Osteoblast (primary cell): ENCODE measurements at regions not wholly inside any gene's neighbourhood (a gene's known extent, or its start where the extent isn't known, plus 50 kb on each side); places are given as distances from the start of the nearest gene placed in this dataset.

Experiments
- DNase-seq: peaks from one replicate; pipeline ENCODE4 v3.0.0; 2011; ENCODE audit warnings: low spot score, mixed read lengths; ENCODE audit not compliant: insufficient read length; ENCODE audit errors: missing footprints
- H2AFZ ChIP-seq: 2 replicates; pipeline ENCODE4 v1.6.0; 2011; ENCODE audit warnings: mild to moderate bottlenecking, low read length
- H3K27ac ChIP-seq: 2 replicates; pipeline ENCODE4 v1.5.1; 2011; ENCODE audit warnings: mild to moderate bottlenecking, low read depth, low read length, moderate library complexity
- H3K27me3 ChIP-seq: 2 replicates; pipeline ENCODE4 v1.6.0; 2012; ENCODE audit warnings: mild to moderate bottlenecking, control low read depth, inconsistent platforms, low read length, moderate library complexity; ENCODE audit not compliant: insufficient read depth
- H3K36me3 ChIP-seq: 2 replicates; pipeline ENCODE4 v1.5.1; 2011; ENCODE audit warnings: mild to moderate bottlenecking, low read length, control low read depth, moderate library complexity; ENCODE audit not compliant: insufficient read depth
- H3K4me1 ChIP-seq: 2 replicates; pipeline ENCODE4 v1.5.1; 2011; ENCODE audit warnings: mild to moderate bottlenecking, low read length, control low read depth, moderate library complexity; ENCODE audit not compliant: insufficient read depth
- H3K4me2 ChIP-seq: 2 replicates; pipeline ENCODE4 v1.6.0; 2011; ENCODE audit warnings: mild to moderate bottlenecking, low read length; ENCODE audit not compliant: insufficient read depth
- H3K4me3 ChIP-seq: fragments of 200-600 bp; sonication (generic); 3 replicates; pipeline ENCODE4 v1.5.1; 2012; ENCODE audit warnings: mild to moderate bottlenecking, low read length, inconsistent platforms; ENCODE audit not compliant: insufficient read depth
- H3K79me2 ChIP-seq: 2 replicates; pipeline ENCODE4 v1.6.0; 2012; ENCODE audit warnings: mild to moderate bottlenecking, low read length, control low read depth, inconsistent platforms; ENCODE audit not compliant: insufficient read depth
- H3K9me3 ChIP-seq: 2 replicates; pipeline ENCODE4 v1.5.1; 2011; ENCODE audit warnings: low read depth, low read length, control low read depth
- H4K20me1 ChIP-seq: 2 replicates; pipeline ENCODE4 v1.6.0; 2012; ENCODE audit warnings: mild to moderate bottlenecking, low read length, control low read depth; ENCODE audit not compliant: insufficient read depth
- CTCF ChIP-seq: IDR thresholded peaks from 2 replicates; pipeline ENCODE4 v1.5.1; 2011; ENCODE audit warnings: mild to moderate bottlenecking, low read depth, low read length, moderate library complexity; ENCODE audit errors: extremely low read depth

GRCh38 chr13:73894995-73895571, 239.1 kb downstream of the KLF12 start:
- Histone ChIP-seq H3K4me1 (no peaks in the 10 kb centered on the region), H3K4me2 (no peak overlapping the region), H3K4me3 (no peak overlapping the region), H4K20me1 (peaks cover 15% of the 10 kb centered on the region), H3K27ac (peak overlapping the region; percentile 34), H3K79me2 (peaks cover 83% of the 10 kb centered on the region), H3K9me3 (no peaks in the 10 kb centered on the region), H3K36me3 (peaks cover 4% of the 10 kb centered on the region), H2AFZ (no peak overlapping the region), H3K27me3 (no peaks in the 10 kb centered on the region)
- no peak for TF ChIP-seq CTCF
- no peak for DNase-seq

GRCh38 chr13:73893833-73894232, 240.4 kb downstream of the KLF12 start:
- H3K27me3 ChIP-seq: no peaks in the 10 kb centered on the region
- no peak overlapping the region for H3K4me2 ChIP-seq
- no peaks in the 10 kb centered on the region for H3K4me1 ChIP-seq
- H3K4me3 ChIP-seq: no peak overlapping the region
- H2AFZ ChIP-seq: no peak overlapping the region
- DNase-seq: no peak
- H3K9me3 ChIP-seq: no peaks in the 10 kb centered on the region
- H3K36me3 ChIP-seq: no peaks in the 10 kb centered on the region
- H3K27ac ChIP-seq: no peak overlapping the region
- no peak for TF ChIP-seq CTCF
- peaks cover 77% of the 10 kb centered on the region for H3K79me2 ChIP-seq
- H4K20me1 ChIP-seq: peaks cover 8% of the 10 kb centered on the region

GRCh38 chr13:73891805-73892204, 242.4 kb downstream of the KLF12 start:
- H3K36me3 ChIP-seq: no peaks in the 10 kb centered on the region
- TF ChIP-seq CTCF: no peak
- no peak overlapping the region for H3K4me2 ChIP-seq
- H3K27me3 ChIP-seq: no peaks in the 10 kb centered on the region
- H3K27ac ChIP-seq: no peak overlapping the region
- H3K79me2 ChIP-seq: peaks cover 70% of the 10 kb centered on the region
- peaks cover 6% of the 10 kb centered on the region for H4K20me1 ChIP-seq
- H3K4me1 ChIP-seq: no peaks in the 10 kb centered on the region
- H3K9me3 ChIP-seq: no peaks in the 10 kb centered on the region
- H3K4me3 ChIP-seq: no peak overlapping the region
- no peak for DNase-seq
- no peak overlapping the region for H2AFZ ChIP-seq

GRCh38 chr13:73883162-73883561, 251.0 kb downstream of the KLF12 start:
- no peaks in the 10 kb centered on the region for H3K9me3 ChIP-seq
- H3K4me2 ChIP-seq: no peak overlapping the region
- H2AFZ ChIP-seq: no peak overlapping the region
- H3K4me1 ChIP-seq: peaks cover 5% of the 10 kb centered on the region
- DNase-seq: no peak
- H4K20me1 ChIP-seq: peaks cover 4% of the 10 kb centered on the region
- H3K27me3 ChIP-seq: no peaks in the 10 kb centered on the region
- H3K4me3 ChIP-seq: no peak overlapping the region
- H3K36me3 ChIP-seq: peaks cover 5% of the 10 kb centered on the region
- no peak overlapping the region for H3K27ac ChIP-seq
- H3K79me2 ChIP-seq: peaks cover 77% of the 10 kb centered on the region
- no peak for TF ChIP-seq CTCF
